Kidney epithelial cell (primary cell): ENCODE measurements at regions not wholly inside any gene's neighbourhood (a gene's known extent, or its start where the extent isn't known, plus 50 kb on each side); places are given as distances from the start of the nearest gene placed in this dataset.

Experiments used
- DNase-seq: peaks from one replicate; pipeline ENCODE4 v3.0.0-alpha.2; 2010; ENCODE audit warnings: low read depth
- H3K27me3 ChIP-seq: 2 replicates; pipeline ENCODE4 v1.6.0; 2011; ENCODE audit warnings: low read length; ENCODE audit not compliant: control insufficient read depth, insufficient read depth
- H3K36me3 ChIP-seq: 2 replicates; pipeline ENCODE4 v1.5.1; 2011; ENCODE audit warnings: low read length; ENCODE audit not compliant: control insufficient read depth, insufficient read depth
- H3K4me3 ChIP-seq: 2 replicates; pipeline ENCODE4 v1.5.1; 2011; ENCODE audit warnings: low read depth, mild to moderate bottlenecking, control low read depth, low read length
- CTCF ChIP-seq: IDR thresholded peaks from 2 replicates; pipeline ENCODE4 v1.5.1; 2011; ENCODE audit warnings: mild to moderate bottlenecking, moderate library complexity, low read length, control low read depth, inconsistent platforms; ENCODE audit not compliant: insufficient read depth, poor library complexity, severe bottlenecking

DNA sequence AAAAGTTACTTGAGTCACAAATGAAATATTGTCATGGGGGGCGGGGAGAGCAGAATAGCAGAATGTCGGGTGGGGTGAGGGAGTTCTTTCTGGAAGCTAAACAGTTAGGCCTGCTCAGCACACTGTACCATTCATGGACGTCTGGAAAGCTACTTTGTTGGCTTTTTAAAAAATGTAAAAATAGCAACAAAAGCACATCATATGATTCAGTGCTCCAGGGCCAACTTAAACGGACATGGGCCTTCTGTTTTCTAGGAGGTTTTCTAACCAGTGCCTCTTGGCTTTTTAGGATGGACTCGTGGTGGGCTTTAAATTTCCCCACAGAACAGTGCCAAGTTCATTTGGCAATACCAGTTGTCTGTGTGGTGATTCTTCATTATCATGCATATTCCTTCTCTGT lies 57.4 kb upstream of the CLCN4 start:
- DNase-seq = no peak
- H3K4me3 ChIP-seq = no peak overlapping the region
- no peak for TF ChIP-seq CTCF
- no peaks in the 10 kb centered on the region for H3K36me3 ChIP-seq
- no peaks in the 10 kb centered on the region for H3K27me3 ChIP-seq

GRCh38 chrX:10101269-10101668 lies 55.5 kb upstream of the CLCN4 start:
- no peak for DNase-seq
- Histone ChIP-seq H3K36me3 (no peaks in the 10 kb centered on the region), H3K4me3 (no peak overlapping the region), H3K27me3 (no peaks in the 10 kb centered on the region)
- TF ChIP-seq CTCF = no peak

DNA sequence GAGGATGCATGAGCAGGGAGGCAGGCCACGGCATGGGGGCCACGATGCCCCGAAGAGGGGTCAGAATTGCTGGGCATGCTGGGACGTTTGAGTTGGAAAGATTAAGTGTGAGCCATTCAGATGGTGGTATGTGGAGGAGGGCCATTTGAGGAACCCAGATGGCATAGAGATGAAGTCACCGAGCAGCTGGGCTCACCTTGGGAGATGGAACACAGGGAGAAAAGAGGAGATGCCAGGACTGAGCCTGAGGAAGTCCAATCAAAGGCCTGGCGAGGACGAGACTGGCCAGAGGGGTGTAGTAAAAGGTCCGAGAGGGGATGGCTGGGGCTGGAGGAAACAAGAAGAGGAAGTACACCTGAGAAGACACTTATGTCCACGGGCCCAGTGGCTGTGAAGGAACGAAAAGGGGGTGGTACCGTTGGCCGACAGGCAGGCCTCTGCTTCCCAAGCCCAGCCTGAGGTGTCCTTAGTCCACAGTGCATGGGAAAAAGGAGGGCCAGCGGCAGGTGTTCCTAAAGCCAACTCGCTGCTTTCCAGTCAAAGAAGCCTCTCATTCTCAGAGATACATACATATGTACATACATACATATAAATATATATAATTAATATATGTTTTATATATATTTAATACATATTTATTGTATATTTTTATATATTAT lies 54.6 kb upstream of the CLCN4 start:
- H3K36me3 ChIP-seq = no peaks in the 10 kb centered on the region
- TF ChIP-seq CTCF = no peak

GRCh38 chrX:10103023-10103422 lies 53.8 kb upstream of the CLCN4 start:
- H3K27me3 ChIP-seq = no peaks in the 10 kb centered on the region
- peak; percentile 56 for DNase-seq
- no peak for TF ChIP-seq CTCF
- no peaks in the 10 kb centered on the region for H3K36me3 ChIP-seq
- no peak overlapping the region for H3K4me3 ChIP-seq

More for the DNA sequence above, 54.6 kb upstream of the CLCN4 start:
- H3K27me3 ChIP-seq = no peaks in the 10 kb centered on the region
- H3K4me3 ChIP-seq = no peak overlapping the region
- no peak for DNase-seq

DNA sequence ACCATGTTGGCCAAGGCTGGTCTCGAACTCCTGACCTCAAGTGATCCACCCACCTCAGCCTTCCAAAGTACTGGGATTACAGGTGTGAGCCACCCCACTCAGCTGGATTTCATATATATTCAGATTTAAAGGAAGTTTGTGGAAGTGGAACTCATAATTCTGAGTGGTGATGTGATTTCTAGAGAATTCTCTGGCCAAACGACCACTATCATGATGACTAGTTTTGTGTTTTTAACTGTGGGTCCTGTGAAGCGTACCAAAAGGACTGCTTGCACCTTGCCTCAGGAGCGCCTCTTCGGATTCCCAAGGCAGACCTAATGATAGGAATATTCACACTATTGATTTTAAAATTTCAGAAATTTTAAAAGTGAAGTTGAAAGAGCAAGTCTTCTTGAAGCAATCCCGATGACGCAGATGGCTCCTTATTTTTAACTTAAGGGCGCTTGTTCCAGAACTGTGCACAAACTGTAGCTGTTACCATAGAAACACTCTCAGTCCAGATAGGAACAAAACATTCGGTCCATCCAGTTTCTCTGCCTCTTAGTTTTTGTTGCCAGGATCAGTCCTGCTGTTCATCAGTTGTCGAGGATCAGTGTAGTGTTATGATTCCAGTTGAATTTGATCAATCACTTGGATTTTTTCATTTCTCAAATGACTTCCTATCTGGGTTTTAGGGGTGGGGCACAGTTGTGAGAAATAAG lies 51.7 kb upstream of the CLCN4 start:
- no peak for TF ChIP-seq CTCF
- no peaks in the 10 kb centered on the region for H3K36me3 ChIP-seq
- H3K27me3 ChIP-seq = no peaks in the 10 kb centered on the region
- no peak for DNase-seq
- H3K4me3 ChIP-seq = no peak overlapping the region
